ENCODE measurements at regions not wholly inside any gene's neighbourhood (a gene's known extent, or its start where the extent isn't known, plus 50 kb on each side); places are given as distances from the start of the nearest gene placed in this dataset.

GRCh38 chr4:71221510-71222466 lies 117.0 kb upstream of the SLC4A4 start:
- FAIRE-seq (no peak), DNase-seq (ENCODE audit: low read depth, low spot score) (no peak), ATAC-seq (no peak)
- in situ Hi-C loops (cut with MboI) (no loop called here), intact Hi-C loops (cut with micrococcal nuclease; ENCODE audit: unreplicated experiment) (no loop called here)
- Histone ChIP-seq H4K20me1 (ENCODE audit: control insufficient read depth, insufficient read depth) (no peaks in the 10 kb centered on the region), H3K4me2 (ENCODE audit: control insufficient read depth, insufficient read depth) (no peak overlapping the region), H3K9ac (ENCODE audit: control insufficient read depth, insufficient read depth, low read length) (no peak overlapping the region), H3K4me3 (no peak overlapping the region), H3K27ac (ENCODE audit: control insufficient read depth, insufficient read depth) (no peak overlapping the region), H3K4me1 (ENCODE audit: control insufficient read depth, insufficient read depth, low read length) (no peaks in the 10 kb centered on the region), H3K27me3 (replicated peaks in 1 of 2; ENCODE audit: control insufficient read depth in 2 of 2, insufficient read depth in 2 of 2, low read length in 1 of 2) (no peaks in the 10 kb centered on the region; a peak in 1 of 4 replicates), H3K9me3 (replicated peaks; ENCODE audit: control insufficient read depth, insufficient read depth, low read length) (no peaks in the 10 kb centered on the region), H3K36me3 (ENCODE audit: control insufficient read depth in 2 of 2, insufficient read depth in 2 of 2, low read length in 1 of 2) (no peaks in the 10 kb centered on the region), H3K79me2 (ENCODE audit: control insufficient read depth, insufficient read depth, low read length) (no peaks in the 10 kb centered on the region), H2AFZ (ENCODE audit: control insufficient read depth, low read depth, low read length) (no peak overlapping the region)
- no TSS peak for BruUV-seq (replicated peaks)
- ChIA-PET CTCF (interaction anchor here (2.1 kb wide), 1 partner anchor 8 kb away, joined by 10 read pairs; no protein-coding TSS in a partner anchor), SMC1A (ENCODE audit: uncharacterized antibody, unreplicated experiment) (interaction anchor here (1.1 kb wide), 1 partner anchor 264 kb away, joined by 3 read pairs; no protein-coding TSS in a partner anchor), POLR2A (no interaction called here), RAD21 (ENCODE audit: unreplicated experiment) (no interaction called here)
- WGBS (ENCODE audit: insufficient coverage, insufficient replicate concordance, low lambda C conversion rate, missing lambda C conversion rate), result 7% methylated on average over 6 of the region's 6 CpGs
- TF ChIP-seq SPI1 (IDR thresholded peaks at IDR 0.05; ENCODE audit: borderline replicate concordance, insufficient read depth, low read depth, low read length), result no peak
- no peak for TF ChIP-seq TCF7 (IDR thresholded peaks at IDR 0.05; ENCODE audit: borderline replicate concordance)
- TF ChIP-seq CREM (IDR thresholded peaks at IDR 0.05; ENCODE audit: low read depth), result no peak
- TF ChIP-seq ZNF592 (IDR thresholded peaks at IDR 0.05), result no peak
- no peak for TF ChIP-seq MXI1 (IDR thresholded peaks at IDR 0.05; ENCODE audit: low read depth, low read length)
- TF ChIP-seq ETV6 (conservative IDR thresholded peaks at IDR 0.05 in 1 of 2, IDR thresholded peaks at IDR 0.05 in 1 of 2; ENCODE audit: borderline replicate concordance in 1 of 2, low read depth in 1 of 2), result no peak
- no peak for TF ChIP-seq NKRF (conservative IDR thresholded peaks at IDR 0.05)
- no peak for TF ChIP-seq ZNF687 (IDR thresholded peaks at IDR 0.05)
- TF ChIP-seq TCF3 (IDR thresholded peaks at IDR 0.05; ENCODE audit: borderline replicate concordance, insufficient read depth, low read depth, low read length), result no peak
